ENCODE measurements at regions not wholly inside any gene's neighbourhood (a gene's known extent, or its start where the extent isn't known, plus 50 kb on each side); places are given as distances from the start of the nearest gene placed in this dataset.

GRCh38 chr17:72034000-72034399 lies 86.8 kb upstream of the SOX9 start:
- no peak for DNase-seq
- in situ Hi-C loops (cut with MboI; ENCODE audit: low pct_unique_long_range_greater_than_20kb, low sequenced_read_pairs) = no loop called here

- in situ Hi-C loops (cut with MboI; ENCODE audit: low pct_unique_long_range_greater_than_20kb, low sequenced_read_pairs) = no loop called here
- no peak for DNase-seq
Observed at GRCh38 chr17:72038427-72038826, 82.4 kb upstream of the SOX9 start.

GRCh38 chr17:72039490-72039889 lies 81.3 kb upstream of the SOX9 start:
- in situ Hi-C loops (cut with MboI; ENCODE audit: low pct_unique_long_range_greater_than_20kb, low sequenced_read_pairs) = no loop called here

GRCh38 chr17:72046178-72046577 lies 74.6 kb upstream of the SOX9 start:
- no peak for DNase-seq

More at GRCh38 chr17:72039490-72039889, 81.3 kb upstream of the SOX9 start:
- no peak for DNase-seq

GRCh38 chr17:72046643-72047612 lies 73.9 kb upstream of the SOX9 start:
- in situ Hi-C loops (cut with MboI; ENCODE audit: low pct_unique_long_range_greater_than_20kb, low sequenced_read_pairs) = no loop called here
- no peak for DNase-seq

More at GRCh38 chr17:72046178-72046577, 74.6 kb upstream of the SOX9 start:
- in situ Hi-C loops (cut with MboI; ENCODE audit: low pct_unique_long_range_greater_than_20kb, low sequenced_read_pairs) = no loop called here

- in situ Hi-C loops (cut with MboI; ENCODE audit: low pct_unique_long_range_greater_than_20kb, low sequenced_read_pairs) = no loop called here
Observed at GRCh38 chr17:72049914-72050313, 70.9 kb upstream of the SOX9 start.

GRCh38 chr17:72053036-72053435 lies 67.8 kb upstream of the SOX9 start:
- in situ Hi-C loops (cut with MboI; ENCODE audit: low pct_unique_long_range_greater_than_20kb, low sequenced_read_pairs) = no loop called here

More at GRCh38 chr17:72049914-72050313, 70.9 kb upstream of the SOX9 start:
- DNase-seq = no peak

GRCh38 chr17:72053449-72053848 lies 67.4 kb upstream of the SOX9 start:
- in situ Hi-C loops (cut with MboI; ENCODE audit: low pct_unique_long_range_greater_than_20kb, low sequenced_read_pairs) = no loop called here
- no peak for DNase-seq

More at GRCh38 chr17:72053036-72053435, 67.8 kb upstream of the SOX9 start:
- DNase-seq = no peak

- DNase-seq = no peak
- in situ Hi-C loops (cut with MboI; ENCODE audit: low pct_unique_long_range_greater_than_20kb, low sequenced_read_pairs) = no loop called here
Observed at GRCh38 chr17:72056155-72056554, 64.7 kb upstream of the SOX9 start.

GRCh38 chr17:72056727-72057290 lies 64.0 kb upstream of the SOX9 start:
- no peak for DNase-seq
- in situ Hi-C loops (cut with MboI; ENCODE audit: low pct_unique_long_range_greater_than_20kb, low sequenced_read_pairs) = no loop called here

- in situ Hi-C loops (cut with MboI; ENCODE audit: low pct_unique_long_range_greater_than_20kb, low sequenced_read_pairs) = no loop called here
- no peak for DNase-seq
Observed at GRCh38 chr17:72060084-72060483, 60.7 kb upstream of the SOX9 start.

- in situ Hi-C loops (cut with MboI; ENCODE audit: low pct_unique_long_range_greater_than_20kb, low sequenced_read_pairs) = no loop called here
- no peak for DNase-seq
Observed at GRCh38 chr17:72063262-72063661, 57.6 kb upstream of the SOX9 start.

- in situ Hi-C loops (cut with MboI; ENCODE audit: low pct_unique_long_range_greater_than_20kb, low sequenced_read_pairs) = no loop called here
Observed at GRCh38 chr17:72063756-72064450, 56.9 kb upstream of the SOX9 start.

GRCh38 chr17:72064606-72065193 lies 56.1 kb upstream of the SOX9 start:
- no peak for DNase-seq
- in situ Hi-C loops (cut with MboI; ENCODE audit: low pct_unique_long_range_greater_than_20kb, low sequenced_read_pairs) = no loop called here

More at GRCh38 chr17:72063756-72064450, 56.9 kb upstream of the SOX9 start:
- no peak for DNase-seq

- DNase-seq = no peak
- in situ Hi-C loops (cut with MboI; ENCODE audit: low pct_unique_long_range_greater_than_20kb, low sequenced_read_pairs) = no loop called here
Observed at GRCh38 chr17:72065556-72065955, 55.3 kb upstream of the SOX9 start.

GRCh38 chr17:72068643-72069042 lies 52.2 kb upstream of the SOX9 start:
- no peak for DNase-seq
- in situ Hi-C loops (cut with MboI; ENCODE audit: low pct_unique_long_range_greater_than_20kb, low sequenced_read_pairs) = no loop called here

GRCh38 chr17:72069586-72070202 lies 51.1 kb upstream of the SOX9 start:
- in situ Hi-C loops (cut with MboI; ENCODE audit: low pct_unique_long_range_greater_than_20kb, low sequenced_read_pairs) = no loop called here
- no peak for DNase-seq
